Adipose tissue (tissue), 3 donors: ENCODE measurements at regions not wholly inside any gene's neighbourhood (a gene's known extent, or its start where the extent isn't known, plus 50 kb on each side); places are given as distances from the start of the nearest gene placed in this dataset.

ENCODE experiments used
- H3K27ac ChIP-seq: one replicate; pipeline ENCODE4 v1.5.1; 2013; ENCODE audit warnings: low read depth, low read length
- WGBS, 3 donors: extraction: QIAGEN DNeasy Blood & Tissue Kit; methylation state at CpG; one replicate each; pipeline ENCODE4 v1.1.7; 2013; 5-methylcytosine and 5-hydroxymethylcytosine counted together
- donor health status: healthy with polysubstance abuse.
- donor health status: Bipolar disorder and iron deficiency.
- donor health status: healthy.

DNA sequence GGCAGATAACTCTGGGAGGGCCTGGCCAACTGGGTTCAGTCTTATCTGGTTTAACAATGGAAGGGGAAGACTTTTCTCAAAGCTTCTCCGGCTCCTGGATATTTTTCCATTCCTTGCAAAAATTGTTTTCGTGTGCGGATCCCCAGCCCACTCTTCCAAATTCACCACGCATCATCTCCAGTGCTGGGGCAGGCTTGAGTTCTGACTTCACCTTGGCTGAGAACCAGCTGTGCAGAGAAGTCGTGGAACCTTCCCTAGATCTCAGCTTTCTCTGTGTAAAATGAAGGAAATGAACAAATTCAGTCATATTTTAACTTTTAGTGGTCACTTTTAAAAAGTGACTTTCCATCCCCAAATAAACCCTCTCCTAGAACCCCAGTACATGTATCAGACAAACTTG is 297.0 kb downstream of the TCF7L2 start:
- 57 to 81% (median 59%) methylated on average over 5 of the region's 5 CpGs for WGBS, 3 donors
- H3K27ac ChIP-seq = no peak overlapping the region

DNA sequence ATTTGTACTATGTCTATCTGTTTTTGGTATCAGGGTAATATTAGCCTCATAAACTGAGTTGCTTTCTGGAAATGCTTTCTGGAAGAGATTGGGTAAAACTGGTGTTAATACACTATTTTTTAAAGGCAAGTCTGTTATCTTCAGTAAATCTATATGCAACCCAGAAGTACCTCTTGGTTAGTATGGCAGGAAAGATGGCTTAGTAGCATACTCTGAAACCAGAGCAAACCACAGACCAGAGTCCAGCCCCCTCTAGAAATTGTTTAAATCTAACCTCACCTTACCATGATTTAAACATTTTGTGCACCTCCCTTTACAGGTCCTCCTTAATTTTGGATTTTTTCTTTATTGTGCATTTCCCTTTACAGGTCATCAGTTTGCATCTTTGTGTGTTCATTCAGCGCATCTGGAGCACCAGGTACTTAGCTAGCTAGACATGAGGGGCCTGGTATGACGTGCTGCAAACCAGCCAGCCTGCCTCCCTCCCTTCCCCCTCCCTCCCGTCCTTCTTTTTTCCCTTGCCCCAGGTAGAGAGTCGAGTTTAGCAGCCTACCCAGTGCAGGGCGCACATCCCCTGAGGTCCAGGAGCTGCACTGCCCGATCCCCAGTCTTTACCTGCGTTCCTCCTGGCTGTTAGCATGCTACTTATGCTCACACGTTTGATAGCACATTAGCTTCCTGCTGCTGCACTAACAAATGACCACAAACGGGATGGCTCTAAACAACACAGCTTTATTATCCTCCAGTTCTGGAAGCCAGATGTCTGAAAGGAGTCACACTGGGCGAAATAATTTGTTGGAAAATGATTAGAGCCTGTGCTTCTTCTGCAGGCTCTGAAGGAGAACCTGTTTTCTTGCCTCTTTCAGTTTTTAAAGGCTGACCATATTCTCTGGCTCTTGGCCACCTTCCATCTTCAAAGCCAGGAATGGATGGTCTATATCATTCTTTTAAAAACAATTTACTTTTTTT is 299.9 kb upstream of the HABP2 start:
- WGBS, 3 donors = 46 to 68% (median 61%) methylated on average over 10 of the region's 10 CpGs
- no peak overlapping the region for H3K27ac ChIP-seq

DNA sequence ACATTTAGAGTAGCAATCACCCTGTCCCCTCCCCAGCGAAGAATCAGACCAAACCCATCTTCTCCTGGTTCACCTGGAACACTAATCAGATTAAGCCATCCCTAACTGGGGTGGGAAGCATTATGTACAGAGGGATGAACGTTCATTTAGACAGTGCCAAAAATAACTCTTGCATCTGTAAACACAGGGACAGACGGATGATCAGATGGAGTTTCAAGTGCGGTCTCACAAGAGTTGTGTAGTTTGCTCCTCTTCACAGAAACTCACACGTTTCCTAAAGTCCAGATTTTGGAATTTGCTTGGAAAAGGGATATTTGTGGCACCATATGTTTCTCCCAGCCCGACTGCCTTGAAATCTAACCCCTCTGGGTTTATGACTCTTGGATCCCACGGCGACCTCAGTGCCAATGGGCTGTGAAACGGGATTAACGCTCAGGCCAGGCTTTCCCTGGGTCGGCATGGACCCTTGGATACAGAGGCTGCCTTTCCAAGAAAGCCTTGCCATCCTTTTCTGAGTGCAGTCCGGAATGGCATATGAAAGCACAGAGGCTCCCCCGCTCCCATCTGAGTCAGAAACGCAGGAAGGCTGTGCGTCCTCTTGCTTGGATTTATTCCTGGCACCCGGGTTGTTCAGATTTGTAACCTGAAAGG is 293.2 kb upstream of the HABP2 start:
- 73 to 88% (median 85%) methylated on average over 16 of the region's 16 CpGs for WGBS, 3 donors
- H3K27ac ChIP-seq = no peak overlapping the region

DNA sequence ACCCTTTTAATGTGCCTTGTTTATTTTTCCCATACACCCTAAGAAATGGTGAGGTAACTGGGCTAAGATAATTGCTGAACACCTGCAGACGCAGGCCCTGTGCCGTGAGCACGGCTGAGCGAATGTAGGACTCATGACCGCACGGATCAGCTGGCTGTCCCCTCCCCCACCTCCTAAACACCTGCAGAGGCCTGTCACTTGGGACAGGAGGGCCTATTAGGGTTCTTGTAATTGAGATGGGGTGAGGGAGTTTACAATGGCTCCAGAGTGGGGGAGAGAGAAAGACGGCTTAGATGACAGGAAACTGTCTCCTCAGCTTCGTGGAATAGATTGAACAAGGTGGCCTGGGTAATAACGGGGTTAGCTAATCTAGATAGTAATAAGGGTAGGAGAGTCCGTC is 291.7 kb upstream of the HABP2 start:
- no peak overlapping the region for H3K27ac ChIP-seq
- WGBS, 3 donors = 78 to 88% (median 81%) methylated on average over 10 of the region's 10 CpGs

DNA sequence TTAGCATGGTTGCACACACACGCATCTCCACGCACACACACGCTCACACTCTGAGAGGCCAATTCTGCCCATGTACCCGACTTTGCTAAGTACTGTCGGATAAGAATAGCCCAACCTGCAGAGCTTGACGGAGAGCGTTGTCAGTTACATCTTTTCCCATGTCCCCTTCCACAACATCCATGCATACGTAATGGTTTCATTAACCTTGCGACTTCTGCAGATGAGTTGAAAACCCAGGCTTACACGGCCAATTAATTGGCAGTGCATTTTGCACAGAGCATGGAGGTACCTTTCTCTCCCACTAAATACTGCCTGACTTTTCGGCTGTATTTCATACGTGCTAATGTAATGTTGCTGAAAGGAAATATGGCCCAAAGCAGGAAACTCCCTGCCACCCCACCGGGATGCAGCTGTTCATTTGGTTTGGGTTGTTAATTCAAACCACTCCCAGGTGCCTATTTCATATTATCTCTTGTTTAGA is 291.2 kb upstream of the HABP2 start:
- H3K27ac ChIP-seq = no peak overlapping the region
- 73 to 78% (median 76%) methylated on average over 13 of the region's 13 CpGs for WGBS, 3 donors

DNA sequence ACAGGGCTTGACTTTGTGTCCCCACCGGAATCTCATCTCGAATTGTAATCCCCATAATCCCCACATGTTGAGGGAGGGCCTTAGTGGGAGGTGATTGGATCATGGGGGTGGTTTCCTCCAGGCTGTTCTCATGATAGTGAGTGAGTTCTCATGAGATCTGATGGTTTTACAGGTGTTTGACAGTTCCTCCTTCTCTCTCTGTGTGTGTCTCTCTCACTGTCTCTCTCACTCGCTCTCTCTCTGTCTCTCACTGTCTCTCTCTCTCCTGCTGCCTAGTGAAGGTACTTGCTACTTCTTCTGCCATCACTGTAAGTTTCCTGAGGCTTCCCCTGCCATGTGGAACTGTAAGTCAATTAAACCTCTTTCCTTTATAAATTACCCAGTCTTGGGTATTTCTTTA is 289.8 kb upstream of the HABP2 start:
- no peak overlapping the region for H3K27ac ChIP-seq
- 93 to 97% (median 93%) methylated on average over 3 of the region's 3 CpGs for WGBS, 3 donors

DNA sequence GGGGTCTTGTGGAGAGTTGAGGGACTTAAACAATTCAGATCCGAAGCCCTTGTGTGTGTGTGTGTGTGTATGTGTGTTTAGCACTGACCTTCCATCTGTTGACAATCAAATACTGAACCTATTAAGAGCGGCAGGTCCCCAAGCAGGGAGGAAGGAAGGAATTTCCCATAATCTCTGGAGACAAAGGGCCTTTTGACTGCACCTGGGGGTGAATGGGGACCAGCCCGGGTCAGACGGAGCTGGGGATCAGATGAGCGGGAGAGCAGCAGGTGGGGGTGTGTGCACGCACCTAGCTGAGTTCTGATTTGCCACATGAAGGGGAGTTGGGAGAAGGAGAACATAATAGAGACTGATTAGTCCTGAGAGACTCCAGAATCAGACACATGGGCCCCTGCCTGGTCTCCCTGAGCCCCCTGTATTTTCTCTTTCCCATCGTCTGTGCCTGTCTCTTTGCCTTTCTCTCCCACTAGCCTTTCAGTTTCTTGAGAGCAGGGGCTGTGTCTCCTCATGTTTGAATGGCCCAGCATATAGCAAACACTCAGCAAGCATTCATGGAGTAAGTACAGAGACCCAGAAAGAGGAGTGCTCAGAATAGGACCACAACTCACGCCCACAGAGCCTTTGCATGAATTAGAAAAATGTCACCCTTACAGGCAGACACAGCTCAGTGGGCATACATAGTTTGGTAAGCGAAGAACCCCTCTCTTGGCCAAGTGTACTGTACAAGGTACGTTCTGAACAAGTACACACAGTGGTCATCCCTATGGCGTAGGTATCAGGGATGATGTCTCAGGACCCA is 288.3 kb upstream of the HABP2 start:
- no peak overlapping the region for H3K27ac ChIP-seq
- WGBS, 3 donors = 59 to 87% (median 80%) methylated on average over 11 of the region's 11 CpGs

DNA sequence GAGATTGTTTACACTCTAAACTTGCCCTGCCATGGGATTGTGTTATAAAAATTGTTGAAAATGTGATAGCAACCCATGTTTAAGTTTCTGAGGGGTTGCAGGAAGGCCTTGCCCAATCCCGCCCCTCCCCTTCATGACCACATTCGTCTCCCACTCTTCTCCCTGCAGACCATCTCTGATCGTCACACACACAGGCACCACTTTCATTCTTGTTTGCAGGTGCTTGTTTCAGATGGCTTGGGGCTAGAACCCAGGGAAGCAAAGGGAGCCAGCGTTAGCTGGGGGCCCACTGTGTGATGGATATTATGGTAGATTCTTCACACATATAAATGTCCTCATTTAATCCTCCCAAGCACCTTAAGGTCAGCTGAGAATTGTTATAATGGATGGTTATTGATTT is 286.7 kb upstream of the HABP2 start:
- H3K27ac ChIP-seq = no peak overlapping the region
- WGBS, 3 donors = 65 to 83% (median 72%) methylated on average over 4 of the region's 4 CpGs

DNA sequence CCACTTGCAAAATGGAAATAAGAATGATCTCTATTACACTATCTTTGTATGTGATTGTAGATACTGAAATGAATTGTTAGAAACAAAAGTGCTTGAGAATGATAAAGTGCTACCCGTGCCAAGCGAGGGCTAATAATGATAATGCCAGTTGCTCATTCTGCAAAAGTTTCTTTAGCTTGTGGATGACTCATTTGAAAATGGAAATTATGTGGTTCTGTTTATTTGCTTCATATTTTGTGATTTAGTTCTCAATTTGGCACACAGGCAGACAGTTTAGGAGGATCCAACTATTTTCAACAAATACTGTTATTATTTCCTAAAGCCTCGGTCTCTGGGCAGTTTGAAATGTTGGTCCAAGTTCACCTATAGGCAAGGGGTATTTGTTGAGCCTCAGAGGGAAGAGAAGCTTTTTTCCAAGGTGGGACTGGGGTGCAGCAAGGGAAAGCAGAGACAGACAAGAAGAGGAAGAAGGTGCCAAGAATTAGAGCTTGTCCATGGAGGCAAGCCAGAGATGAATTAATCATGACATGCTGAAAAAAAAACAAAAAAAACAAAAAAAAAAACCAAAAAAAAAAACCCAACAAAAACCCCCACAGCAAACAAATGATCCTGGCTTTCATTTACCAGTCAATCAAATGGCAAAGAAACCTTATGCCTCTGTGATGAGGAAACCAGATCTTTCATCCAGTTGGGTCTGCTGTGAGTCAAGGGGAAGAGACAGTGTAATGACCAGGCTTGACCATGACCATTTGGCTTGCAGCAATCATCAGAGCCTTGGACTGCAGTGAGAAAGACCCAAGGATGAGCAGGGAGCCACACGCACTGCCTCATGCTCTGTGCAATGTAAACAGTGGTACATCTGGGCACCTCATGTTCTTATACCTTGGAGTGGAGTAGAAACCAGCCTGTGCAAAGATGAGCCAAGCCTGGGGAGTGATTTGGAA is 285.0 kb upstream of the HABP2 start:
- no peak overlapping the region for H3K27ac ChIP-seq
- WGBS, 3 donors = 60 to 70% (median 61%) methylated on average over 4 of the region's 4 CpGs

DNA sequence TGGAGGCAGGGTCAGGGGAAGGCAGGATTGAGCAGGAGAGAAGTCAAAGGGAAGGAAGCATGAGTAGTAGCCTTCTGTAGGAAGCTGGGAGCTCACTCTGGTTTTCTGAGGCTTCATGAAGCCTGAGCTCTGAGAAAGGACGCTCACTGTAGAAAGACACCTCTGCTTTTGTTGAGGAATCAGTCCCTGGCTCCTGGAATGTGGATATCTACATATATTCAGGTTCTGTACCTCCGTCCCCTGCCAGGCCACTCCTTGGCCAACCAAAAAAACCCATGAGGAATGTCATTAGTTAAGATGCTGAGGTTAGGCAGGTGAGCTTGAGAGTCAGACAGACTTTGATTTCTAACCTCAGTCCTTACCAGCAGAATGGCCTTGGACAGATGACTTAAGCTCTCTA is 283.5 kb upstream of the HABP2 start:
- H3K27ac ChIP-seq = no peak overlapping the region
- 81 to 97% (median 92%) methylated on average over 2 of the region's 2 CpGs for WGBS, 3 donors

DNA sequence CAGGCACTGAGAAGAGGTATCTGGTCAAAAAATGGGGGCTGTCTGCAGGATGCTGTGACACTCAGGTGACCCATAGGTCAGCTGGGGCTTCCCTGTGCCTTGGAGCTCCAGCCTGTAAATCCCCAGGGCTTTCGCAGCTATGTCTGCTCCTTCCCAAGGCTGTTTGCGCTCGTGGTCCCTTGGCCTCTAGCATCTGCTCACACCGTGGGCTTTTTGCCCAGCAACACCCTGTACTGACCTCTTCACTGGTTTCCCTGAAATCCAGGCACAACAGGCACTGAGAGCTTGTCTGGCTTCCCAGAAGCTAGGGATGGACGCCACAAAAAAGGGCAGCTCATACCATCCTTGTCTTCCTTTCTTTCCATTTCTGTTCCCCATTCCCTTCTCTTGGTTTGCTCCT is 280.3 kb upstream of the HABP2 start:
- H3K27ac ChIP-seq = no peak overlapping the region
- 77 to 83% (median 82%) methylated on average over 5 of the region's 5 CpGs for WGBS, 3 donors

DNA sequence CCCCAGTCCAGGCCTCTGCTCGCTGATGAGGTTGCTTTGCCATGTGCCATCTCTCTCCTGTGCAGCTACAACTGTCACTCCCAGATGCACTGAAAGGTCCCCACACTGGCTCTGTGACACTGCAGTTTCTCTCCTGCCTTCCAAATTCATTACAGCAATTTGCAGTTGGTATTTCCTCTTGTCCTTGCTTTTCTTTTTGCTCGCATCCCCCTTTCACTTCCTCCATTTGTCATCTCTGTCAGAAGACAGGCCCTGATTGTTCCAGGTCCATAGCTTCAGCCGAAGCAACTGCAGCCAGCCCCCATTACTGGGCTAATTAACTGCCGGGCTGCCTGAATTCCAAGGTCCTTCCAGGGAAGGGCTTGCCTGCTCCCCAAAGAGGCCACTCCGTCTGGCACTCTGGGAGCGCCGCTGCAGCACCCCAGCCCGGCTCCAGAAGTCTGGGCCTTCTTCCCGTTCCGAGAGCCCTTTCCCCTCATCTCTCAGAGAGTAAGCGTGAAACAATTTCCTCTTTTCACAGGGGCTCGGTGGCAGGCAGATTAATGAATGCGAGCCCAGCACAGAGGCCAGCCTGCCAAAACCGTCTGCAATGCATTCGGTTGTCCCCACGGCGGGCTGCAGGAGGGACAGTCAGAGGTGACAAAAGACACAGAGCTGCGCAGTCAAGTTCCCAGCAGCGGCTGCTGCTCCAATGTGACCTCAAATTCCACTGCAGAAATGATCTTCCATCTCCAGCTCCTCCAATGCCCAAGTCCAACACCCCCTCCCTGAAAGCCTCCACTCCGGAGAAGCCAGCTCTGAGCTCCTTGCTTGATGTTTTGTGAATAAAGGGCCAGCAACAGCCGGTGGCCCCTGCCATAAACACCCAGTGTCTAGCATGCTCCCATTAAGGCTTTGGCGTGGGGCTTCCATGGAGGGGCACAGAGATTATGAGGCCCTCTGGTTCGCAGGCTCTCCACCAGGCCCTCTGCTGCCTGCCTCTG is 279.4 kb upstream of the HABP2 start:
- 20 to 35% (median 22%) methylated on average over 23 of the region's 23 CpGs for WGBS, 3 donors

DNA sequence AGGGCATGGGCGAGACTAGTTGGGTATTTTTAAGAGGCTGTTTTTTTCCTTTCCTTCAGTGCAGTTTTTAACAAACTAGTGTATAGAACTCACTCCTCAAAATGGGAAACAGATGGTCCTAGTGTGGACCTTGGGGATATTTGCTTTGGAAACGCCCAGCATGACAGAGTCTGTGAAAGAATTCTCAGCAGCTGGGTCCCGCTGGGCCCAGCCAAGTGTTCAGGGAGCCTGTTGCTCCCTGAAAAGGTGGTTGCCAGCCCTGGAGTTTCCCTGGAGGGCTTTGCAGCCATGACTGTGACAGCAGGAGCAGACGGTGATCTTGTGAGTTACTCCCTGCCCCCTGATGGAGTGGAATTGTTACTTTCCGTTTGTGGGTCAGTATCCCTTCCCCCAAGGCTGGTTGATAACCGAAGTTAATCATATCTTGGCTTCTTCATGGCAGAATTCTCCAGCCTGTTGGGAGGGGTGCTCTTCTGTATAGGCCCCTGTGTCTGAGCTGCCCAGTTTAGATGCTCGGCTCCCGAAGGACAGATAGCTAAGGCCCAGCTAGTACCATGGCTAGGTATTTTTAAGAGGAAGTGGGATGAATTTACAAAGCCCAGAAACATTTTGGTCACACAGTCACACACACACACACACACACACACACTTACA is 278.6 kb upstream of the HABP2 start:
- 58 to 69% (median 62%) methylated on average over 8 of the region's 8 CpGs for WGBS, 3 donors

More for the DNA sequence above, 279.4 kb upstream of the HABP2 start:
- H3K27ac ChIP-seq = no peak overlapping the region

DNA sequence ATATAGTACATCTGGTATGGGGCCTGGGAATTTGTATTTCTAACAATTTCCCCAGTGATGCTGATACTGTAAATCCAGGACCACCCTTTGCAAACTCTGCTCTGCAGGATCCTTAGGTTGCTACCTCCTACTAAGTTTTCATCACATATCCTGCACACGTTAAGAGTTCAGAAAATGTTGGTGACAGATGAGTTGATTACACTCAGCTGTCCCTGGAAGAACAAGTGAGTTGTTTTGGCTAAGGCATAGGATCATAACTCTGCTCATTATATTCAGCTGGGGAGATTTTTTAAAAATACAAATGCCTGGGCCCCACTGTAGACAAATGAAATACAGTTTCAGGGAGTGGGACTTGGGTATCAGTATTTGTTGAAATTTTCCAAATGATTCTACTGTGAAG is 274.6 kb upstream of the HABP2 start:
- WGBS, 3 donors = 68 to 77% (median 75%) methylated on average over 1 of the region's 1 CpG
- no peak overlapping the region for H3K27ac ChIP-seq

More for the DNA sequence above, 278.6 kb upstream of the HABP2 start:
- no peak overlapping the region for H3K27ac ChIP-seq

DNA sequence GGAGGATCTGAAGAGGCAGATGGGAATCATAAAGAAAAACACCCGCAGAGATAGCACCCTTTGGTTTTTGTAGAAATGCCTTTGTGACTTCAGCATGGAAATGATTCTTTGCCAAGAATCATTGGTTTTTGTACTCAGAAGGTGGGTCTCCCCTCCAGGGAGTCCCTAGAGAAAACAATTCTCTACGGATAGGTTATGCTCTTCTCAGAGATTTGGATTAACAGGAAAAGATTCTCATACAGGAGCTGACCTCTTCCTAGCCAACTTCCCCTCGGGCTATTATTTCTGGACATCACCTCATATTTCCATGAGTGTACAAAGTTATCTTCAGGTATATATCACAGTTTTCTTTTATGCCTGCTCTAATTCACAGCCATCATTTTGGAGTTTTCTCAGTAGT is 274.2 kb upstream of the HABP2 start:
- 56 to 77% (median 65%) methylated on average over 3 of the region's 3 CpGs for WGBS, 3 donors

DNA sequence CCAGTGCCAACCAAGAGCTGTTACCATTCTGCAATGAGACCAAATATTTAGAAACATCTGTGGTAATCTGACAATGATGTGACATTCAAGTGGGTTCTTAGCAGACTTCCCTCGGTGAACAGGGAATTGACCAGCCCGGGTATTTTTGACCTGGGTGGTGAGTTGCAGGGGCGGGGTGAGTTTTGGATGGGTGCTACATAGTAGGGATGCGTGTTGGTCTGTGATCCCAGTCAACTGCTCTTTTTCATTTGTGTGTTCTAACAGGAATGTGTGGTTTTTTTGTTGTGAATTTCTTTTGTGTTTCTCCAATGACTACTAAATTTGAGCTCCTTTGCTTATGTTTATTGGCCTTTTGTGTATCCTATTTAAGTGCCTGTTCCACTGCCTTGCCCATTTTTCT is 273.6 kb upstream of the HABP2 start:
- 80 to 88% (median 83%) methylated on average over 4 of the region's 4 CpGs for WGBS, 3 donors

More for the DNA sequence above, 274.2 kb upstream of the HABP2 start:
- H3K27ac ChIP-seq = no peak overlapping the region

More for the DNA sequence above, 273.6 kb upstream of the HABP2 start:
- H3K27ac ChIP-seq = no peak overlapping the region
